Right ventricle myocardium inferior (tissue), 1 donor: ENCODE measurements at regions not wholly inside any gene's neighbourhood (a gene's known extent, or its start where the extent isn't known, plus 50 kb on each side); places are given as distances from the start of the nearest gene placed in this dataset.
"Not testable (repeated sequence)": the region's sequence is repeated elsewhere in the genome, so short reads cannot be mapped to it uniquely, and the experiment has no call there.

Source experiments
- ATAC-seq: fragments of 200-7000 bp; cut with Tn5 transposase; one replicate; pipeline ENCODE4 v1.9.1; 2020; ENCODE audit warnings: mild to moderate bottlenecking, moderate library complexity
- DNase-seq: peaks from one replicate; pipeline ENCODE4 v3.0.0; 2021; ENCODE audit errors: missing footprints
- intact Hi-C: fragments of 100-400 bp; cut with DNase I; formaldehyde crosslinking; loops from one replicate; pipeline ENCODE4 v1.11.0; 2022
- donor health status: DM: no; HTN: yes; CAD: no; lungs with severe emphysema.

GRCh38 chr11:50088231-50088630 is 55.6 kb downstream of the OR4C45 start:
- DNase-seq, result no peak
- intact Hi-C loops, result no loop called here
- no peak for ATAC-seq

- intact Hi-C loops, result no loop called here
- ATAC-seq (no peak), DNase-seq (no peak)
These were observed 65.6 kb downstream of the OR4C45 start for GRCh38 chr11:50098186-50098725.

- DNase-seq (no peak), ATAC-seq (no peak)
- intact Hi-C loops, result no loop called here
These were observed 70.2 kb downstream of the OR4C45 start for GRCh38 chr11:50102916-50103315.

- intact Hi-C loops, result not testable (repeated sequence)
- ATAC-seq, result peak; percentile 94
These were observed 108.0 kb downstream of the OR4C45 start for GRCh38 chr11:50140686-50141085.

GRCh38 chr11:50146308-50146707 is 113.6 kb downstream of the OR4C45 start:
- DNase-seq, ATAC-seq, intact Hi-C loops: not testable (repeated sequence)

More at GRCh38 chr11:50140686-50141085, 108.0 kb downstream of the OR4C45 start:
- DNase-seq, result not testable (repeated sequence)

- DNase-seq, intact Hi-C loops, ATAC-seq: not testable (repeated sequence)
These were observed 115.3 kb downstream of the OR4C45 start for GRCh38 chr11:50147946-50148345.

- ATAC-seq (peak; percentile 59), DNase-seq (no peak)
- intact Hi-C loops, result no loop called here
These were observed 122.8 kb downstream of the OR4C45 start for GRCh38 chr11:50155508-50155907.

- ATAC-seq (no peak), DNase-seq (no peak)
- intact Hi-C loops, result no loop called here
These were observed 131.4 kb downstream of the OR4C45 start for GRCh38 chr11:50164050-50164449.

GRCh38 chr11:50169634-50170033 is 137.0 kb downstream of the OR4C45 start:
- no peak for ATAC-seq
- no peak for DNase-seq
- intact Hi-C loops, result no loop called here

GRCh38 chr11:50170115-50170514 is 137.4 kb downstream of the OR4C45 start:
- intact Hi-C loops, result no loop called here
- DNase-seq, result no peak

GRCh38 chr11:50174189-50174588 is 141.5 kb downstream of the OR4C45 start:
- intact Hi-C loops, result no loop called here
- no peak for DNase-seq
- peak; percentile 78 for ATAC-seq

More at GRCh38 chr11:50170115-50170514, 137.4 kb downstream of the OR4C45 start:
- no peak for ATAC-seq

- intact Hi-C loops, result no loop called here
- ATAC-seq, result no peak
- DNase-seq, result no peak
These were observed 142.3 kb downstream of the OR4C45 start for GRCh38 chr11:50174975-50175374.

GRCh38 chr11:50178737-50179136 is 146.1 kb downstream of the OR4C45 start:
- ATAC-seq, result no peak
- intact Hi-C loops, result no loop called here
- DNase-seq, result no peak

- ATAC-seq, result no peak
These were observed 148.7 kb downstream of the OR4C45 start for GRCh38 chr11:50181334-50181733.

GRCh38 chr11:50182486-50182885 is 149.8 kb downstream of the OR4C45 start:
- intact Hi-C loops, result no loop called here
- DNase-seq (no peak), ATAC-seq (peak; percentile 32)

More at GRCh38 chr11:50181334-50181733, 148.7 kb downstream of the OR4C45 start:
- intact Hi-C loops, result no loop called here
- no peak for DNase-seq

- DNase-seq, ATAC-seq, intact Hi-C loops: not testable (repeated sequence)
These were observed 150.5 kb downstream of the OR4C45 start for GRCh38 chr11:50183170-50183569.

GRCh38 chr11:50186146-50186545 is 153.5 kb downstream of the OR4C45 start:
- no peak for DNase-seq
- intact Hi-C loops, result no loop called here
- no peak for ATAC-seq

GRCh38 chr11:50187220-50187619 is 154.5 kb downstream of the OR4C45 start:
- peak; percentile 92 for ATAC-seq

GRCh38 chr11:50188040-50188439 is 155.4 kb downstream of the OR4C45 start:
- DNase-seq (no peak), ATAC-seq (peak; percentile 43)
- intact Hi-C loops, result no loop called here

More at GRCh38 chr11:50187220-50187619, 154.5 kb downstream of the OR4C45 start:
- intact Hi-C loops, result no loop called here
- no peak for DNase-seq

GRCh38 chr11:50192743-50193142 is 160.1 kb downstream of the OR4C45 start:
- ATAC-seq (peak; percentile 84), DNase-seq (no peak)
- intact Hi-C loops, result no loop called here

GRCh38 chr11:50214376-50214775 is 181.7 kb downstream of the OR4C45 start:
- ATAC-seq, result no peak
- no peak for DNase-seq
- intact Hi-C loops, result no loop called here
